HCT116 (cell line): ENCODE measurements at regions not wholly inside any gene's neighbourhood (a gene's known extent, or its start where the extent isn't known, plus 50 kb on each side); places are given as distances from the start of the nearest gene placed in this dataset.

Experiments
- ATAC-seq: fragments of 200-7000 bp; cut with Tn5 transposase; 2 replicates; pipeline ENCODE4 v1.9.1; 2020; ENCODE audit warnings: mild to moderate bottlenecking, moderate library complexity
- BruUV-seq: library from RNA; stranded (reverse); fragments of 400-500 nt; replicated peaks from 2 replicates; lab custom pipeline; 2021; lab: Mats Ljungman, UMichigan
- CTCF ChIA-PET: fragments of 300-600 bp; sonication (Branson Sonifier 250); formaldehyde crosslinking; loops from one replicate; lab custom pipeline; 2021; ENCODE audit warnings: antibody characterized with exemption; lab: Charles Lee
- POLR2A ChIA-PET: fragments of 300-600, 350-600 bp; sonication (Branson Sonifier 250); formaldehyde crosslinking; loops from one replicate; lab custom pipeline; 2021; ENCODE audit warnings: antibody characterized with exemption; lab: Charles Lee
- RAD21 ChIA-PET, 2 experiments: fragments of 300-600 bp; sonication (Branson Sonifier 250); formaldehyde crosslinking; loops; one replicate each; lab custom pipeline; 2023; ENCODE audit warnings: low total read pairs in 2 of 2; ENCODE audit not compliant: uncharacterized antibody in 2 of 2, unreplicated experiment in 2 of 2, low non-redundant PET in 1 of 2; lab: Charles Lee
- DNase-seq: peaks from one replicate; pipeline ENCODE4 v3.0.0-alpha.2; 2010; ENCODE audit warnings: low read depth, low spot score
- H2AFZ ChIP-seq: fragments of 200-600 bp; shearing (Covaris generic), sonication (generic); 2 replicates; pipeline ENCODE4 v1.6.1; 2017; ENCODE audit warnings: low read depth, mixed run types, mixed read lengths, antibody characterized with exemption, low read length; ENCODE audit not compliant: poor library complexity, severe bottlenecking
- H3K27ac ChIP-seq: 2 replicates; pipeline ENCODE4 v1.5.1; 2012; ENCODE audit warnings: low read depth, low read length
- H3K27me3 ChIP-seq: fragments of 200-600 bp; sonication (generic); 2 replicates; pipeline ENCODE4 v1.6.1; 2016; ENCODE audit warnings: mixed run types, low read length, mixed read lengths; ENCODE audit not compliant: insufficient read depth
- H3K36me3 ChIP-seq, 2 experiments: fragments of 200-500 bp in 1 of 2; fragments of 200-600 bp in 1 of 2; sonication (Bioruptor generic) in 1 of 2; sonication (generic) in 1 of 2; 2 replicates each; pipeline versions ENCODE4 v1.5.1 to v1.6.1; 2014 to 2016; ENCODE audit warnings: low read length in 2 of 2, inconsistent platforms in 1 of 2, mixed read lengths in 1 of 2, mixed run types in 1 of 2; ENCODE audit not compliant: insufficient read depth in 2 of 2, control insufficient read depth in 1 of 2
- H3K4me1 ChIP-seq, 2 experiments: fragments of 200-600 bp in 1 of 2; sonication (generic) in 1 of 2; 2 replicates each; pipeline versions ENCODE4 v1.5.1 to v1.6.1; 2012 to 2017; ENCODE audit warnings: low read length in 2 of 2, inconsistent platforms in 1 of 2, mild to moderate bottlenecking in 1 of 2, mixed read lengths in 1 of 2, mixed run types in 1 of 2, moderate library complexity in 1 of 2; ENCODE audit not compliant: insufficient read depth in 2 of 2, control insufficient read depth in 1 of 2
- H3K4me2 ChIP-seq: fragments of 200-600 bp; sonication (generic); 2 replicates; pipeline ENCODE4 v1.6.1; 2017; ENCODE audit warnings: mixed run types, low read length, mixed read lengths
- H3K4me3 ChIP-seq, 2 experiments: fragments of 200-600 bp in 1 of 2; sonication (generic) in 1 of 2; replicated peaks in 1 of 2; 2 replicates each; pipeline ENCODE4 v1.5.1; 2011 to 2016; ENCODE audit warnings: low read length in 2 of 2, control low read depth in 1 of 2, low read depth in 1 of 2, mild to moderate bottlenecking in 1 of 2, mixed read lengths in 1 of 2, mixed run types in 1 of 2
- H3K79me2 ChIP-seq: fragments of 200-600 bp; sonication (generic); 2 replicates; pipeline ENCODE4 v1.6.1; 2017; ENCODE audit warnings: mild to moderate bottlenecking, mixed run types, low read length, moderate library complexity, mixed read lengths; ENCODE audit not compliant: insufficient read depth
- H3K9ac ChIP-seq: fragments of 200-600 bp; sonication (generic); 2 replicates; pipeline ENCODE4 v1.6.1; 2016; ENCODE audit warnings: low read length, mixed read lengths
- H3K9me2 ChIP-seq: fragments of 200-600 bp; sonication (generic), shearing (Covaris generic); 2 replicates; pipeline ENCODE4 v1.6.1; 2017; ENCODE audit warnings: mixed run types, mild to moderate bottlenecking, moderate library complexity; ENCODE audit not compliant: insufficient read depth
- H3K9me3 ChIP-seq, 2 experiments: fragments of 200-500 bp in 1 of 2; fragments of 200-600 bp in 1 of 2; sonication (Bioruptor generic) in 1 of 2; sonication (generic) in 1 of 2; 2 replicates each; pipeline ENCODE4 v1.6.1; 2014 to 2017; ENCODE audit warnings: low read length in 2 of 2, mixed read lengths in 2 of 2, inconsistent platforms in 1 of 2, low read depth in 1 of 2, mild to moderate bottlenecking in 1 of 2, mixed run types in 1 of 2, moderate library complexity in 1 of 2; ENCODE audit not compliant: control insufficient read depth in 1 of 2, insufficient read depth in 1 of 2
- H4K20me1 ChIP-seq: fragments of 200-600 bp; sonication (generic), shearing (Covaris generic); 2 replicates; pipeline ENCODE4 v1.6.1; 2017; ENCODE audit warnings: mixed run types, mild to moderate bottlenecking, moderate library complexity; ENCODE audit not compliant: insufficient read depth
- ATF3 ChIP-seq: IDR thresholded peaks from 2 replicates; pipeline ENCODE4 v1.6.1; 2012
- CBX3 ChIP-seq: IDR thresholded peaks from 2 replicates; pipeline ENCODE4 v1.6.1; 2012; ENCODE audit warnings: low read depth
- CEBPB ChIP-seq: IDR thresholded peaks from 2 replicates; pipeline ENCODE4 v1.6.1; 2012; ENCODE audit warnings: low read depth
- ELF1 ChIP-seq: IDR thresholded peaks from 2 replicates; pipeline ENCODE4 v1.6.1; 2012; ENCODE audit warnings: low read depth, borderline replicate concordance
- EZH2phosphoT487 ChIP-seq: fragments of 200-600 bp; IDR thresholded peaks from 2 replicates; pipeline ENCODE4 v1.6.1; 2018; ENCODE audit warnings: antibody characterized with exemption, borderline replicate concordance
- FOSL1 ChIP-seq: IDR thresholded peaks from 2 replicates; pipeline ENCODE4 v1.6.1; 2012; ENCODE audit warnings: low read depth
- MAX ChIP-seq: IDR thresholded peaks from 2 replicates; pipeline ENCODE4 v1.6.1; 2012
- POLR2AphosphoS5 ChIP-seq: IDR thresholded peaks from 2 replicates; pipeline ENCODE4 v1.6.1; 2011; ENCODE audit warnings: mild to moderate bottlenecking, low read depth, low read length, moderate library complexity
- RAD21 ChIP-seq: IDR thresholded peaks from 2 replicates; pipeline ENCODE4 v1.6.1; 2012; ENCODE audit warnings: low read depth, mild to moderate bottlenecking
- SP1 ChIP-seq: IDR thresholded peaks from 2 replicates; pipeline ENCODE4 v1.6.1; 2012; ENCODE audit warnings: low read depth
- SRF ChIP-seq: IDR thresholded peaks from 2 replicates; pipeline ENCODE4 v1.6.1; 2012; ENCODE audit warnings: low read depth
- TCF7L2 ChIP-seq: IDR thresholded peaks from 2 replicates; pipeline ENCODE4 v1.7.0; 2011; ENCODE audit warnings: borderline replicate concordance, inconsistent platforms; ENCODE audit not compliant: insufficient read depth, insufficient read length; ENCODE audit errors: extremely low read depth
- ZBTB33 ChIP-seq: IDR thresholded peaks from 2 replicates; pipeline ENCODE4 v1.6.1; 2011; ENCODE audit warnings: mild to moderate bottlenecking, low read length, moderate library complexity; ENCODE audit not compliant: insufficient replicate concordance; ENCODE audit errors: extremely low read depth
- ZNF274 ChIP-seq: fragments of 200-500 bp; sonication (Bioruptor generic); IDR thresholded peaks from 2 replicates; pipeline ENCODE4 v1.6.1; 2014; ENCODE audit warnings: mild to moderate bottlenecking, low read depth, low read length, inconsistent platforms
- intact Hi-C: fragments of 100-400 bp; cut with micrococcal nuclease; formaldehyde crosslinking; loops from 2 replicates; pipeline ENCODE4 v1.10.0; 2022

DNA sequence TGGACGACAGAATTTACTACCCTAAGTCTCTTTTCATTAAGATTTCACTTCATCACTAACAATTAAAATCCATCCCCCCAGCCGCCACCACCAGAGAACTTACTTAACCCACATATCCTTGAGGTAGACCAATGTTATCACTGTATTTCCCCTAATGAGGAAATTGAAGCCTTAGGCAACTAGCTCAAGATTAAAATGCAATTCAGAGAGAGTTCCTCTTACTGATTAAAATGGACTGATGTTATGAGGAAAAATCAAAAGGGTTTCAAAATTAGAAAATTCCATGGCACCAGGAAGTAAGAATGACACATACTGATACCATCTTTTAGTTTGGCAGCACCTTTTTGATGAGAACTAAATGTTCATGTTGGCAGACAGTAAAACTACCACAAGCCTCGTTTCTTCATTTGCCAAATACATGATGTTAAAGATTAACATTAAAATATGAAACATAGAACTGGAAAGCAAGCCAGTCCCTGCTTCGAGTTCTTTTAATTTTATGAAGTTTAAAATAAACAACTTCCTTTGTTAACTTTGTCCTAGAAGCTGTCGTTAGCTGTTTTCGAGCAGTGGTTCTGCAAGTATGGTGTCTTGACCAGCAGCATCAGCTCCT lies 69.3 kb upstream of the CCDC160 start:
- no peaks in the 10 kb centered on the region for H3K36me3 ChIP-seq
- POLR2A ChIA-PET: no interaction called here
- H3K27ac ChIP-seq: no peak overlapping the region
- H3K79me2 ChIP-seq: no peaks in the 10 kb centered on the region
- no peak overlapping the region for H3K4me2 ChIP-seq
- CTCF ChIA-PET: no interaction called here
- no peaks in the 10 kb centered on the region for H3K27me3 ChIP-seq
- H2AFZ ChIP-seq: no peak overlapping the region
- no peaks in the 10 kb centered on the region for H3K9me3 ChIP-seq
- intact Hi-C loops: no loop called here
- no peak overlapping the region for H3K9ac ChIP-seq
- DNase-seq (no peak), ATAC-seq (no peak)
- RAD21 ChIA-PET: no interaction called here
- no peak for TF ChIP-seq ATF3
- TF ChIP-seq MAX: no peak
- no peak for TF ChIP-seq SRF
- no peak for TF ChIP-seq TCF7L2
- TF ChIP-seq CEBPB: no peak
- TF ChIP-seq POLR2AphosphoS5: no peak
- TF ChIP-seq CBX3: no peak
- TF ChIP-seq ELF1: no peak
- TF ChIP-seq ZNF274: no peak
- no peak for TF ChIP-seq EZH2phosphoT487
- no peak for TF ChIP-seq FOSL1
- TF ChIP-seq ZBTB33: no peak
- no peak for TF ChIP-seq SP1
- no peak for TF ChIP-seq RAD21
- H3K9me2 ChIP-seq: no peaks in the 10 kb centered on the region
- H4K20me1 ChIP-seq: no peaks in the 10 kb centered on the region
- no TSS peak for BruUV-seq
- no peaks in the 10 kb centered on the region for H3K4me1 ChIP-seq
- H3K4me3 ChIP-seq: no peak overlapping the region
